Natural killer cell (primary cell): ENCODE measurements at regions not wholly inside any gene's neighbourhood (a gene's known extent, or its start where the extent isn't known, plus 50 kb on each side); places are given as distances from the start of the nearest gene placed in this dataset.

Experiments
- ATAC-seq, 3 donors: fragments of 150-1000 bp in 2 of 3; fragments of 200-7000 bp in 1 of 3; cut with Tn5 transposase; 1 replicate in 1 of 3; 2 replicates in 2 of 3; pipeline ENCODE4 v1.10.0; 2021; ENCODE audit warnings: mild to moderate bottlenecking in 2 of 3, moderate library complexity in 2 of 3
- DNase-seq, 2 donors: peaks; one replicate each; pipeline versions ENCODE4 v3.0.0 to v3.0.0-alpha.2; 2013 to 2021; ENCODE audit warnings: mixed read lengths in 1 of 2
- H3K27ac ChIP-seq: one replicate; pipeline ENCODE4 v1.5.1; 2013; ENCODE audit warnings: mild to moderate bottlenecking, low read length
- H3K27me3 ChIP-seq: one replicate; pipeline ENCODE4 v1.6.1; 2013; ENCODE audit warnings: low read length; ENCODE audit not compliant: control insufficient read depth, insufficient read depth
- H3K36me3 ChIP-seq: one replicate; pipeline ENCODE4 v1.6.1; 2013; ENCODE audit warnings: low read length; ENCODE audit not compliant: control insufficient read depth, insufficient read depth
- H3K4me1 ChIP-seq: one replicate; pipeline ENCODE4 v1.6.1; 2013; ENCODE audit warnings: low read length; ENCODE audit not compliant: control insufficient read depth, insufficient read depth
- H3K4me3 ChIP-seq: one replicate; pipeline ENCODE4 v1.5.1; 2013; ENCODE audit warnings: low read length
- H3K9me3 ChIP-seq: one replicate; pipeline ENCODE4 v1.6.1; 2013; ENCODE audit warnings: low read length; ENCODE audit not compliant: control insufficient read depth, insufficient read depth
- H3K27ac Mint-ChIP-seq, 2 donors: one replicate each; pipeline ENCODE4 v1.8.0; 2022; ENCODE audit warnings: mild to moderate bottlenecking in 2 of 2, mixed read lengths in 2 of 2, moderate library complexity in 1 of 2
- H3K27me3 Mint-ChIP-seq, 2 donors: one replicate each; pipeline ENCODE4 v1.8.0; 2022; ENCODE audit warnings: low read depth in 2 of 2, mixed read lengths in 2 of 2
- H3K36me3 Mint-ChIP-seq: one replicate; pipeline ENCODE4 v1.8.0; 2022; ENCODE audit warnings: mixed read lengths
- H3K4me1 Mint-ChIP-seq, 2 donors: one replicate each; pipeline ENCODE4 v1.8.0; 2022; ENCODE audit warnings: mixed read lengths in 2 of 2
- H3K4me3 Mint-ChIP-seq: one replicate; pipeline ENCODE4 v1.8.0; 2022; ENCODE audit warnings: mild to moderate bottlenecking, moderate library complexity, mixed read lengths
- H3K9me3 Mint-ChIP-seq, 2 donors: one replicate each; pipeline ENCODE4 v1.8.0; 2022; ENCODE audit warnings: mixed read lengths in 2 of 2
- CTCF ChIP-seq: fragments of 200-600 bp; IDR thresholded peaks from one replicate; pipeline ENCODE4 v1.8.0; 2022; ENCODE audit warnings: antibody characterized with exemption
- WGBS: methylation state at CpG from one replicate; pipeline ENCODE4 v1.1.7; 2013; ENCODE audit warnings: missing lambda C conversion rate; ENCODE audit not compliant: insufficient coverage; 5-methylcytosine and 5-hydroxymethylcytosine counted together
- intact Hi-C: fragments of 100-400 bp; cut with micrococcal nuclease; formaldehyde crosslinking; loops from one replicate; pipeline ENCODE4 v1.14.2; 2022

DNA sequence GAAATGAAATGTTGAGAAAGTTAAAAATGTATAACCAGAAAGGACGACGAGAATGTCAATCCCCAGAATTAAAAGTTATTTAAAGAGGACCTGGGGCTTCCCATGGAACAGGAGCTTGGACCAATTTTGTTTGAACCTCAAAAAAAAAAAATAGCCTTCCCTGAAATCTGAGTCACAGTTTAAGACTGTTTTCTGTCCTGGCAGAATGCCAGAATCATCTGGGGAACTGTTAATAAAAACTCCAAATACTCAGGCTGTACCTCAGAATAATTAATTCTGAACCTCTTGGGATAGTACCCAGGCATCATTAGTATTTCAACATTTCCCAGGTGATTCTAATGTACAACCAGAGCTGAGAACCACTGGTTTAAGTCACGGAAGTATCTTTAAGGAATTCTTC lies 102.2 kb upstream of the SLCO6A1 start:
- intact Hi-C loops = no loop called here
- H3K4me3 Mint-ChIP-seq = no peak overlapping the region
- H3K4me1 Mint-ChIP-seq = peaks cover 0 to under 1% of the 10 kb centered on the region in 2 donors
- H3K36me3 Mint-ChIP-seq = no peaks in the 10 kb centered on the region
- Histone ChIP-seq H3K27ac (no peak overlapping the region), H3K36me3 (no peaks in the 10 kb centered on the region), H3K4me3 (no peak overlapping the region), H3K4me1 (no peaks in the 10 kb centered on the region), H3K27me3 (no peaks in the 10 kb centered on the region), H3K9me3 (no peaks in the 10 kb centered on the region)
- H3K27ac Mint-ChIP-seq = no peak overlapping the region
- no peak for DNase-seq
- H3K9me3 Mint-ChIP-seq = no peaks in the 10 kb centered on the region
- H3K27me3 Mint-ChIP-seq = no peaks in the 10 kb centered on the region
- 79% methylated on average over 3 of the region's 3 CpGs for WGBS
- no peak for ATAC-seq
- TF ChIP-seq CTCF = no peak

GRCh38 chr5:102603670-102604069 lies 104.9 kb upstream of the SLCO6A1 start:
- H3K9me3 Mint-ChIP-seq = no peaks in the 10 kb centered on the region
- no peak overlapping the region for H3K27ac ChIP-seq
- intact Hi-C loops = no loop called here

DNA sequence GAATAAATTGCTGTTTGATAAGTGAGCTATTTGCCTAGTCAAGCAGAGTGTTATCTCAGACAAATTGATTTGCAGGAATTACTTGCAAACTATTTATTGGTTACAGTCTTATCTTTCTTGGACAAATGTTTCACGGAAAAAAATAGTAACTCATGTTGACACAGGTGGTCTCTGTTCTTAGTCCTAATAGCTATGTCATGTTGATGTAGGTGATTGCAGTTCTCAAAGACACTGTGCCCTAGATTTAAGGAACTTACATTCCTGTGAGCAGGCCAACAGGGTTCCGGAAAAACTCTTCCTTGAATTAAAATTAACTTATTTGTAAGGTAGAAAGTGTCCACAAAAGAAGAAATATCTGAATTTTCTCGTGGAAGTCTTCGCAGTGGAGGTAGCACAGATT lies 109.6 kb upstream of the SLCO6A1 start:
- H3K4me3 ChIP-seq = no peak overlapping the region
- no peaks in the 10 kb centered on the region for H3K4me1 Mint-ChIP-seq
- ATAC-seq (no peak), DNase-seq (no peak)
- no peaks in the 10 kb centered on the region for H3K4me1 ChIP-seq
- no peaks in the 10 kb centered on the region for H3K27me3 ChIP-seq
- intact Hi-C loops = no loop called here
- no peaks in the 10 kb centered on the region for H3K9me3 ChIP-seq
- H3K27ac Mint-ChIP-seq = no peak overlapping the region
- H3K9me3 Mint-ChIP-seq = no peaks in the 10 kb centered on the region
- 82% methylated on average over 4 of the region's 4 CpGs for WGBS
- H3K4me3 Mint-ChIP-seq = no peak overlapping the region
- H3K36me3 ChIP-seq = no peaks in the 10 kb centered on the region
- H3K27ac ChIP-seq = no peak overlapping the region
- H3K36me3 Mint-ChIP-seq = no peaks in the 10 kb centered on the region
- H3K27me3 Mint-ChIP-seq = peaks cover 3 to 32% of the 10 kb centered on the region in 2 donors
- TF ChIP-seq CTCF = no peak

More at GRCh38 chr5:102603670-102604069, 104.9 kb upstream of the SLCO6A1 start:
- Mint-ChIP-seq H3K4me1 (no peaks in the 10 kb centered on the region), H3K36me3 (no peaks in the 10 kb centered on the region), H3K4me3 (no peak overlapping the region), H3K27ac (no peak overlapping the region), H3K27me3 (no peaks in the 10 kb centered on the region)
- no peaks in the 10 kb centered on the region for H3K9me3 ChIP-seq
- H3K4me3 ChIP-seq = no peak overlapping the region
- H3K4me1 ChIP-seq = no peaks in the 10 kb centered on the region
- DNase-seq (no peak), ATAC-seq (no peak)
- no peaks in the 10 kb centered on the region for H3K27me3 ChIP-seq
- no peaks in the 10 kb centered on the region for H3K36me3 ChIP-seq
- TF ChIP-seq CTCF = no peak

DNA sequence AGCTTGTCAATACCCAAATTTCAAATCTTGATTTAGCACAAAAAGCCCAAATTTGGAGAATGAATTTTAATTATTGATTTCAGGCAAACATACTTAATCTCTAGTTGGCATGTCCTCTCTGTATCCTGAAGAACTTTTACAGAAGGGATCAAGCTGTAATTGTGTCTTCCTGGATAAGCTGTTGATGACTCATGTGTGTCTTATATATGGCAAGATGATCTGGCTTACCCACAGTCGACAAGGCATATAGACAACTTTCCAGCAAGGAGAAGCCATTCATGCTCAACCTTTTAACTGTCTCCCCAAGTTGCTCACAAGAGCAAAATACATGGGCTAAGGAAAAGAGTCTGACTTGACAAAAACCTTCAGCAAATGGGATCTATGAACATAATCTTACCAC lies 112.5 kb upstream of the SLCO6A1 start:
- H3K4me3 Mint-ChIP-seq = no peak overlapping the region
- H3K4me1 ChIP-seq = no peaks in the 10 kb centered on the region
- ATAC-seq (no peak), DNase-seq (no peak)
- H3K27me3 ChIP-seq = no peaks in the 10 kb centered on the region
- intact Hi-C loops = no loop called here
- H3K4me3 ChIP-seq = no peak overlapping the region
- H3K27ac ChIP-seq = no peak overlapping the region
- H3K4me1 Mint-ChIP-seq = no peaks in the 10 kb centered on the region
- peaks cover 13 to 42% of the 10 kb centered on the region in 2 donors for H3K27me3 Mint-ChIP-seq
- H3K27ac Mint-ChIP-seq = no peak overlapping the region
- no peaks in the 10 kb centered on the region for H3K9me3 Mint-ChIP-seq
- H3K36me3 Mint-ChIP-seq = no peaks in the 10 kb centered on the region
- H3K9me3 ChIP-seq = no peaks in the 10 kb centered on the region
- 100% methylated on average over 1 of the region's 1 CpG for WGBS
- no peaks in the 10 kb centered on the region for H3K36me3 ChIP-seq
- no peak for TF ChIP-seq CTCF
